ENCODE measurements at regions not wholly inside any gene's neighbourhood (a gene's known extent, or its start where the extent isn't known, plus 50 kb on each side); places are given as distances from the start of the nearest gene placed in this dataset.

DNA sequence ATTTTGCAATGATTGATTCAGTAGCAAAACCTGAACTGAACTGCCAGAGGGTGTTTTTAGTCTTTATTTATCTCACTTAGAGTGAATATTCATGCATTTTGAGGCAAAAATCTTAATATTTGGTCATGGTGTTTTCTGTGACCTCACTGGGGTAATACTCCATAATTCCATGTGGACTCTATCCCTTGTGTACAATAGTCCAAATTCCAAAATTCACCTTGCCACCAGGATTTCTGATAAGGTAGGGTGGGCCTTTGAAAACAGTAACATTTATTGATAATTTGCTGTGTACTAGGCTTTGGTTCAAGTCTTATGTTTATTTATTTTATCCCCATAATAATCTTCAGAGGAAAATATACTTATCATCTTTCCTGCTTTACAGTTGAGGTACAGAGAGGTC lies 68.4 kb upstream of the PDE5A start:
- Histone ChIP-seq H3K36me3 (ENCODE audit: insufficient read depth, low read depth, low read length) (no peaks in the 10 kb centered on the region), H3K4me3 (ENCODE audit: low read length) (no peak overlapping the region), H3K9me3 (ENCODE audit: insufficient read depth, low read depth, low read length) (no peaks in the 10 kb centered on the region), H3K27me3 (ENCODE audit: insufficient read depth, low read length) (no peaks in the 10 kb centered on the region), H3K9ac (ENCODE audit: low read depth, low read length) (no peak overlapping the region), H3K27ac (ENCODE audit: low read length) (no peak overlapping the region), H3K4me1 (ENCODE audit: insufficient read depth, low read length) (no peaks in the 10 kb centered on the region)

DNA sequence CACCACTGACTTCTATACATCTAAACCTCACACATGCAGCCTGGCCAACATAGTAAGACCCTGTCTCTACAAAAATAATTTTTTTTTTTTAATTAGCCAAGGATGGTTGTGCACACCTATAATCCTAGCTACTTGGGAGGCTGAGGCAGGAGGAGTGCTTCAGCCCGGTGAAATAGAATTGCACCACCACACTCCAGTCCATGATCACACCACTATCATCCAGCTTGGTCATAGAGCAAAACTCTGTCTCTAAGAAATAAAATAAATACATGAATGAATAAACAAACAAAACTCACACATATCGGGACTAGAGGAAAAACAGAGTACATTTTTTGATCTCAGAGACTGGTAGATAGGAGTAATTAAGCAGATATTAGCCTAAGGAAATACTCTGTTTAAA lies 66.6 kb upstream of the PDE5A start:
- H3K9me3 ChIP-seq (ENCODE audit: insufficient read depth, low read depth, low read length) = peaks cover 14% of the 10 kb centered on the region
- H3K27me3 ChIP-seq (ENCODE audit: insufficient read depth, low read length) = no peaks in the 10 kb centered on the region
- H3K4me3 ChIP-seq (ENCODE audit: low read length) = no peak overlapping the region
- H3K4me1 ChIP-seq (ENCODE audit: insufficient read depth, low read length) = no peaks in the 10 kb centered on the region
- H3K9ac ChIP-seq (ENCODE audit: low read depth, low read length) = no peak overlapping the region
- no peaks in the 10 kb centered on the region for H3K36me3 ChIP-seq (ENCODE audit: insufficient read depth, low read depth, low read length)
- no peak overlapping the region for H3K27ac ChIP-seq (ENCODE audit: low read length)

DNA sequence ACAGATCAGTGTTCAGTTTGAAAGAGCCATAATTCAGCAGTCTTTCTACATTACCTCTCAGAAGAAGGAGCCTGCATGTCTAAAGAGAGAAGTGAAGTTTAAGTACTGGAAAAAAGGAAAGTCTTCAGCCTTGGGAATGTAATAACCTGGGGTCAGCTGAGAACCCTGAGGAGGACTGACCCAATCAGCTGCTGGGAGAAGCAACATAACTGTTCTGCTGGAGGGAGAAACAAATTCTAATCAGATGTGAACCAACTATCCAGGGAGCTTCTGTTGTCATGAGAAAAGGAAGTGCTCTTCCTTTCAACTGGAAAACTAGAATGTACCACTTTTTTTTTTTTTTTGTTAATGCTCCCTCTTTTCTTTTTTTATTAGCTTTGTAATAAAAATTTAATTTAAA lies 64.5 kb upstream of the PDE5A start:
- H3K9ac ChIP-seq (ENCODE audit: low read depth, low read length) = no peak overlapping the region
- no peak overlapping the region for H3K4me3 ChIP-seq (ENCODE audit: low read length)
- no peaks in the 10 kb centered on the region for H3K27me3 ChIP-seq (ENCODE audit: insufficient read depth, low read length)
- no peaks in the 10 kb centered on the region for H3K36me3 ChIP-seq (ENCODE audit: insufficient read depth, low read depth, low read length)
- no peaks in the 10 kb centered on the region for H3K4me1 ChIP-seq (ENCODE audit: insufficient read depth, low read length)
- H3K27ac ChIP-seq (ENCODE audit: low read length) = no peak overlapping the region
- peaks cover 14% of the 10 kb centered on the region for H3K9me3 ChIP-seq (ENCODE audit: insufficient read depth, low read depth, low read length)

DNA sequence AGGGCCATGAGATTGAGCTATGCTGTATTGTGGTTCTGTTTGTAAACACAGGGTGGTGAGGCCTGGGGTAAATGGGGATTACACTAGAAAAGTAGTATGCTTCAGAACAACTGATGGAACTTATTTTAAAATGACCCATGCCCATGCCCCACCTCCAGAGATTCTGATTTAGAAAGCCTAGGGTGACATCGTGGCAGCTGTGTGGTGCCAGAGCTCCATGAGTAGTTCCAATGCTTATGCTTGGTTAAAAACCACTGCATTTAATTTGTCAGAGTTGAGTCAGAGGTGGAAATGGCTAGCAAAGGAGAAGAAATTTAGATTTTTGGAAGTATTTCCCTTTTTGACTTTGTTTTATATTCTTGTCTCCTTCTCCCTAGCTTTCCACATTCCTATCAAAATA lies 63.4 kb upstream of the PDE5A start:
- Histone ChIP-seq H3K9ac (ENCODE audit: low read depth, low read length) (no peak overlapping the region), H3K27me3 (ENCODE audit: insufficient read depth, low read length) (no peaks in the 10 kb centered on the region), H3K4me3 (ENCODE audit: low read length) (no peak overlapping the region), H3K36me3 (ENCODE audit: insufficient read depth, low read depth, low read length) (no peaks in the 10 kb centered on the region), H3K4me1 (ENCODE audit: insufficient read depth, low read length) (no peaks in the 10 kb centered on the region), H3K27ac (ENCODE audit: low read length) (no peak overlapping the region), H3K9me3 (ENCODE audit: insufficient read depth, low read depth, low read length) (peaks cover 14% of the 10 kb centered on the region)

DNA sequence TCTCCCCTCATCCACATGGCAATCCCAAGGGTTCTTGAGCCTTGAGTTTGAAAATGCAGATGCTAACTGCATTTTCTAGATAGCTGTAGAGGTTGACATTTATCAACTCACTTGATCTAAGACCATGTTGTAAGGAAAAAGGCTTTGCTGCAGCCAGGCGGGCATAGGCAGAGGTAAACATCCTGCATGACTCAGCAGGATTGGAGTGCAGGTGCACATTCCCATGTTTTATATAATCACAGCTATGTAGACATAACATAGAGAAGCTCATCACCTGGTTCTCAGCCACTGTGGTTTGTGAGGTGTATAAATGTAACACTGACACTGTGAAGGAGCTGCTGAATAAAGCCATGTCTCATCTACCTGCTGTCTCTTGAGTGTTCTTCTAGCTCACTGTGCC lies 62.3 kb upstream of the PDE5A start:
- H3K27ac ChIP-seq (ENCODE audit: low read length) = no peak overlapping the region
- no peaks in the 10 kb centered on the region for H3K4me1 ChIP-seq (ENCODE audit: insufficient read depth, low read length)
- no peaks in the 10 kb centered on the region for H3K27me3 ChIP-seq (ENCODE audit: insufficient read depth, low read length)
- no peaks in the 10 kb centered on the region for H3K36me3 ChIP-seq (ENCODE audit: insufficient read depth, low read depth, low read length)
- H3K9me3 ChIP-seq (ENCODE audit: insufficient read depth, low read depth, low read length) = peaks cover 14% of the 10 kb centered on the region
- H3K4me3 ChIP-seq (ENCODE audit: low read length) = no peak overlapping the region
- H3K9ac ChIP-seq (ENCODE audit: low read depth, low read length) = no peak overlapping the region

DNA sequence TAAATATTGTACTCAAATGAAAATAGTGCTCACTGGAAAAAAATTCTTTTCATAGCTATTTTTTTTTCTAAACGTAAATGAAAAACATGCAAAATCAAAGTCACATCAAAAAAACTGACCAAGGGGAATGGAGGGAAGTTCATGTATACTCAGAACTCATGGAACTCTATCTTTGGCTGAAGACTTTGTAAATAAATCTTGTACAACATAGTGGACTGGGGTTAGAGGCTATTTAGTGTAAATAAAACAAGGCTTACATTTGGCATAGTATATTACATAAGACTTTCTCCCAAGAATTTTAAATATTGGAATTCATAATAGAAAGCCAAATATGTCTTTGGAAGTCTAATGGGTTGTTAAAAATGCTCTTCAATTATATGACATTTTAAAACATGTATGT lies 59.8 kb upstream of the PDE5A start:
- H3K27ac ChIP-seq (ENCODE audit: low read length) = no peak overlapping the region

DNA sequence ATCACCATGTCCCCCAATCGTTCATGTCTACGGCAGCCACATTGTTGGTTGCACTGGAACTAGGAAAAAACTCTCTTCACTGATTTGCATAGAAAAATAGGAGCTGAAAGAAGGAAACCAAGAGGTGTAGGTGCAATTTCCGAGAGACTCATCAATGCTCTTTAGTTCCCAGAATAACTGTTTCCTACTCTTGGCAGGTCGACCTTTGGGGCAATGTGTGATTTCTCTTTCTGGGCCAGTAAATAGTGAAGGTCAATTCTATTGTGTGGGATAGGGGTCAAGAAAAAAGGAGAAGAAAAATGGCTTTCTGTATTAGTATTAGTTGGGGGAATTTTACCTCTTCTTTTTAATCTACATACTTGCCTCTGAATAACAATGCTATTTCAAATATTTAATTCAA lies 55.9 kb upstream of the PDE5A start:
- Histone ChIP-seq H3K4me1 (ENCODE audit: insufficient read depth, low read length) (peaks cover 5% of the 10 kb centered on the region; the same call in 1 of the 2 replicates), H3K4me3 (ENCODE audit: low read length) (no peak overlapping the region), H3K36me3 (ENCODE audit: insufficient read depth, low read depth, low read length) (no peaks in the 10 kb centered on the region), H3K27ac (ENCODE audit: low read length) (no peak overlapping the region), H3K9ac (ENCODE audit: low read depth, low read length) (no peak overlapping the region), H3K27me3 (ENCODE audit: insufficient read depth, low read length) (no peaks in the 10 kb centered on the region), H3K9me3 (ENCODE audit: insufficient read depth, low read depth, low read length) (no peaks in the 10 kb centered on the region)

More for the DNA sequence above, 59.8 kb upstream of the PDE5A start:
- Histone ChIP-seq H3K36me3 (ENCODE audit: insufficient read depth, low read depth, low read length) (no peaks in the 10 kb centered on the region), H3K9me3 (ENCODE audit: insufficient read depth, low read depth, low read length) (peaks cover 14% of the 10 kb centered on the region), H3K9ac (ENCODE audit: low read depth, low read length) (no peak overlapping the region), H3K4me3 (ENCODE audit: low read length) (no peak overlapping the region), H3K27me3 (ENCODE audit: insufficient read depth, low read length) (no peaks in the 10 kb centered on the region), H3K4me1 (ENCODE audit: insufficient read depth, low read length) (peaks cover 5% of the 10 kb centered on the region; the same call in 1 of the 2 replicates)

DNA sequence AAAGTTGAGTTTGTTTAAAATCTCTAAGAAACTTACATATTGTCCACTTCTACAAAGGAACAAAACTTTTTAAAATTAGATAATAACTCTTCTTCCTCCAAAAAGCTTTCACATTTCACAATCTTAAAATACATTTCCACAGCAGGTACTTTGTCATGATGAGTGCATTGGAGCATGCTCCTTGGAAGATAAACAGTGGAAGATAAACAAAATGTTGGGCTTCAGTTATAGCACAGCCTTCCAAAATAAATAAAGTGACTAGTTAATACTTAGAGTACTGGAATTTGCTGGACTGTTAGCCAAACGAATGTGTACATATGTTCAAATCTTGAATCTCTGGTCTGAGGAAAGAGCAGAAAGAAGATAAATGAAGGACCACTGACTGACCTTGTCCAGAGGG lies 54.9 kb upstream of the PDE5A start:
- Histone ChIP-seq H3K9me3 (ENCODE audit: insufficient read depth, low read depth, low read length) (no peaks in the 10 kb centered on the region), H3K9ac (ENCODE audit: low read depth, low read length) (no peak overlapping the region), H3K4me1 (ENCODE audit: insufficient read depth, low read length) (peaks cover 5% of the 10 kb centered on the region; the same call in 1 of the 2 replicates), H3K27ac (ENCODE audit: low read length) (no peak overlapping the region), H3K36me3 (ENCODE audit: insufficient read depth, low read depth, low read length) (no peaks in the 10 kb centered on the region), H3K27me3 (ENCODE audit: insufficient read depth, low read length) (no peaks in the 10 kb centered on the region), H3K4me3 (ENCODE audit: low read length) (no peak overlapping the region)

DNA sequence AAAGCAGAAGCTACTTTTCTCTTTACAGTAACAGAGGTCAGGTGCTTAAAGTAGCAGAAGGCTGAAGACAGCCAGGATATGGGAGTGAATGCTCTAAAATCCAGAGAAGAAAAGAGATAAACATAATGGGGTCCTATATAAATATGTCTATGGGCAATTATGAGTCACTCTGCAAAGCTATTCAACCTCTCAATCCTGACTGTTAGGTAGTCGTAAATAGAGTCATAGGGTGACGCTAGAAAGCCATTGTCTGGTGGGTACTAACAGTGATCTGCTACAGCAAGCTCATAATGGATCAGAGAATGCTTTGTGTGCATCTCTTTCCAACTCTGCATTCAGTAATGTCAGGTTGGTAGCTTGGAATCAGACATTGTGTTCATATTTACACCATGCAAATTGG lies 53.5 kb upstream of the PDE5A start:
- Histone ChIP-seq H3K9ac (ENCODE audit: low read depth, low read length) (no peak overlapping the region), H3K36me3 (ENCODE audit: insufficient read depth, low read depth, low read length) (no peaks in the 10 kb centered on the region), H3K4me3 (ENCODE audit: low read length) (no peak overlapping the region), H3K27me3 (ENCODE audit: insufficient read depth, low read length) (no peaks in the 10 kb centered on the region), H3K27ac (ENCODE audit: low read length) (no peak overlapping the region), H3K4me1 (ENCODE audit: insufficient read depth, low read length) (peaks cover 5% of the 10 kb centered on the region; the same call in 1 of the 2 replicates), H3K9me3 (ENCODE audit: insufficient read depth, low read depth, low read length) (no peaks in the 10 kb centered on the region)

DNA sequence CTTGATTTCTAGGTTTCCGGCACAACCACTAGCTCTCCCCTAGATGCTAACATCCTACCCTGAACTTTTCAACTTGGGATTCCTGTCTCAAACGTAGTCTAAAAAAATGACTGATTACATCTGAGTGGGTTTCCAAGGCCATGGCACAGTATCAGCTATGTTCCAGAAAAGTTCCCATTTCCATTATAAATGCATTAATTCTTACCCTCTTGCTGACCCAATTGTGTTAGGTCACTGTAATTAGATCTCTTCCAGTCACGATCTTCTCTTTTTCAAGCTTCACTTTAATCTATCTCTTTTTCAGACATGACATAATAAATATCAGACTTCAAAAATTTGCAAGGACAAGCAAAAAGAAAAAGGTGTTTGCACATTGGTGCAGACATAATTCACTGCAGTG lies 50.6 kb upstream of the PDE5A start:
- Histone ChIP-seq H3K27me3 (ENCODE audit: insufficient read depth, low read length) (no peaks in the 10 kb centered on the region), H3K36me3 (ENCODE audit: insufficient read depth, low read depth, low read length) (no peaks in the 10 kb centered on the region), H3K27ac (ENCODE audit: low read length) (no peak overlapping the region), H3K9me3 (ENCODE audit: insufficient read depth, low read depth, low read length) (no peaks in the 10 kb centered on the region), H3K9ac (ENCODE audit: low read depth, low read length) (no peak overlapping the region), H3K4me3 (ENCODE audit: low read length) (no peak overlapping the region), H3K4me1 (ENCODE audit: insufficient read depth, low read length) (no peaks in the 10 kb centered on the region; the same call in 1 of the 2 replicates)

DNA sequence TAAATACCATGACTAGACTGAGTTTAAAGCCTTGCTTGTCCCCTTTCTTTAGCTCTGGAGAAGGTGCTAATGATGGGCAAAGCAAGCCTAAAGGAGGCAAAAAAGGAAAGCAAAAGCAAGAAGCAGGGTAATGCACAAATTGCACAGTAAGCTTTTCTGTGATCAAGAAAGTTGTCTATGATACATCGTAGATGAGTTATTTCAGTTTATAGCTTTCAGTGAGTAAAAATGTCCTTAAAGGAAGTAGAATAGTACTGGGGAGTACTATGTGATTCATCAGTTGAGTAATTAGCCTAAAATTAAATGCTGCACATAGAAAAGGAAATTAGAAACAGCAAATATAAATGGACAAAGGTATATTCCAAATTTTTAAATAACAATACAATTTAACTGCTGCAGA lies 50.2 kb upstream of the PDE5A start:
- Histone ChIP-seq H3K4me3 (ENCODE audit: low read length) (no peak overlapping the region), H3K9ac (ENCODE audit: low read depth, low read length) (no peak overlapping the region), H3K27me3 (ENCODE audit: insufficient read depth, low read length) (no peaks in the 10 kb centered on the region), H3K27ac (ENCODE audit: low read length) (no peak overlapping the region), H3K4me1 (ENCODE audit: insufficient read depth, low read length) (no peaks in the 10 kb centered on the region), H3K36me3 (ENCODE audit: insufficient read depth, low read depth, low read length) (no peaks in the 10 kb centered on the region), H3K9me3 (ENCODE audit: insufficient read depth, low read depth, low read length) (no peaks in the 10 kb centered on the region)

All from iPS-20b (cell line).